Adrenal gland (tissue), 5 donors: ENCODE measurements at regions not wholly inside any gene's neighbourhood (a gene's known extent, or its start where the extent isn't known, plus 50 kb on each side); places are given as distances from the start of the nearest gene placed in this dataset.

Experiments
- POLR2A ChIP-seq, 2 donors: fragments of 450-650 bp; IDR thresholded peaks; one replicate each; pipeline ENCODE4 v1.6.1; 2017; ENCODE audit warnings: antibody characterized with exemption in 2 of 2, mild to moderate bottlenecking in 2 of 2, moderate library complexity in 1 of 2
- TF ChIP-seq, protein P1 (sequence below), 6 experiments: fragments of 450-650 bp in 4 of 6; fragments of 200-600 bp in 2 of 6; sonication (generic) in 1 of 6; IDR thresholded peaks; 1 replicate in 5 of 6; 2 replicates in 1 of 6; pipeline versions ENCODE4 v1.5.1 to v1.8.0; 2016 to 2021; ENCODE audit warnings: antibody characterized with exemption in 6 of 6, mild to moderate bottlenecking in 2 of 6, moderate library complexity in 1 of 6
- donor health status: DM: no; HTN: no; CAD: no.

DNA sequence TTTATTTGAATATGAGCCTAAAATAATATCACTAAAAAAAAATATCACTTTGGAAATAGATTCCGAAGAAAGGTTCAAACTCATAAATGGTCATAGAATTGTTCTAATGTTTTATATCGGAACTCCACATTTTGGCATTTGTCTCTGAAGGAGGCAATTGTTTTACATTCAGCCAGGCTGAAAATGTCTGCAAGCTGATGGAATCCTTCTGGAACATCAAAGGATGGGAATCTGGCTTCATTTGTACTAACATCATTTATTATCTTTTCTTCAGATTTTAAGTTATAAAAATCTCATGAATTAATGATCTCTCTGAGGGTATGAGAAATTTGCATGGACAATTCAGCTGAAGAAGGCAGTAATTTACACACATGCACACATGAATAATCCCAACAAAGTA lies 251.4 kb upstream of the RGMA start:
- TF ChIP-seq, protein P1, sequence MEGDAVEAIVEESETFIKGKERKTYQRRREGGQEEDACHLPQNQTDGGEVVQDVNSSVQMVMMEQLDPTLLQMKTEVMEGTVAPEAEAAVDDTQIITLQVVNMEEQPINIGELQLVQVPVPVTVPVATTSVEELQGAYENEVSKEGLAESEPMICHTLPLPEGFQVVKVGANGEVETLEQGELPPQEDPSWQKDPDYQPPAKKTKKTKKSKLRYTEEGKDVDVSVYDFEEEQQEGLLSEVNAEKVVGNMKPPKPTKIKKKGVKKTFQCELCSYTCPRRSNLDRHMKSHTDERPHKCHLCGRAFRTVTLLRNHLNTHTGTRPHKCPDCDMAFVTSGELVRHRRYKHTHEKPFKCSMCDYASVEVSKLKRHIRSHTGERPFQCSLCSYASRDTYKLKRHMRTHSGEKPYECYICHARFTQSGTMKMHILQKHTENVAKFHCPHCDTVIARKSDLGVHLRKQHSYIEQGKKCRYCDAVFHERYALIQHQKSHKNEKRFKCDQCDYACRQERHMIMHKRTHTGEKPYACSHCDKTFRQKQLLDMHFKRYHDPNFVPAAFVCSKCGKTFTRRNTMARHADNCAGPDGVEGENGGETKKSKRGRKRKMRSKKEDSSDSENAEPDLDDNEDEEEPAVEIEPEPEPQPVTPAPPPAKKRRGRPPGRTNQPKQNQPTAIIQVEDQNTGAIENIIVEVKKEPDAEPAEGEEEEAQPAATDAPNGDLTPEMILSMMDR (IDR thresholded peaks at IDR 0.05): no peak
- TF ChIP-seq POLR2A (IDR thresholded peaks at IDR 0.05): no peak
